HepG2 (cell line): ENCODE measurements at regions not wholly inside any gene's neighbourhood (a gene's known extent, or its start where the extent isn't known, plus 50 kb on each side); places are given as distances from the start of the nearest gene placed in this dataset.

ENCODE experiments used
- ADNP ChIP-seq: sonication (generic); formaldehyde crosslinking; IDR thresholded peaks from 2 replicates; pipeline ENCODE4 v1.4.0; 2020; ENCODE audit warnings: missing genetic modification reagents
- ARNT2 ChIP-seq: sonication (generic); formaldehyde crosslinking; IDR thresholded peaks from 2 replicates; pipeline ENCODE4 v1.8.0; 2022; ENCODE audit warnings: mild to moderate bottlenecking, low read depth, missing genetic modification reagents, moderate library complexity
- BCL6 ChIP-seq: IDR thresholded peaks from 2 replicates; pipeline ENCODE4 v1.6.1; 2016; ENCODE audit warnings: missing genetic modification reagents, missing compliant biosample characterization
- CCDC6 ChIP-seq: sonication (generic); formaldehyde crosslinking; IDR thresholded peaks from 2 replicates; pipeline ENCODE4 v1.8.1; 2022; ENCODE audit warnings: mild to moderate bottlenecking, missing genetic modification reagents, moderate library complexity
- FIP1L1 ChIP-seq: fragments of 200-400 bp; formaldehyde crosslinking; IDR thresholded peaks from 2 replicates; pipeline ENCODE4 v1.6.1; 2018; ENCODE audit warnings: low read depth, mild to moderate bottlenecking, low read length, moderate library complexity, borderline replicate concordance; ENCODE audit not compliant: insufficient read depth
- FOXP1 ChIP-seq, 2 experiments: fragments of 450-650 bp in 1 of 2; IDR thresholded peaks; 2 replicates each; pipeline ENCODE4 v1.6.1; 2017 to 2018; ENCODE audit warnings: antibody characterized with exemption in 1 of 2
- FOXP4 ChIP-seq: sonication (generic); formaldehyde crosslinking; IDR thresholded peaks from 2 replicates; pipeline ENCODE4 v1.4.0; 2020; ENCODE audit warnings: missing genetic modification reagents
- HOXD1 ChIP-seq: sonication (generic); formaldehyde crosslinking; IDR thresholded peaks from 2 replicates; pipeline ENCODE4 v1.5.0; 2020; ENCODE audit warnings: missing genetic modification reagents
- KDM5B ChIP-seq: sonication (generic); formaldehyde crosslinking; IDR thresholded peaks from 2 replicates; pipeline ENCODE4 v1.4.0; 2020; ENCODE audit warnings: missing genetic modification reagents, mild to moderate bottlenecking, borderline replicate concordance
- LCORL ChIP-seq, 2 experiments: fragments of 450-650 bp in 1 of 2; sonication (generic) in 1 of 2; formaldehyde crosslinking in 1 of 2; IDR thresholded peaks; 2 replicates each; pipeline versions ENCODE4 v1.5.0 to v1.6.1; 2017 to 2020; ENCODE audit warnings: antibody characterized with exemption in 1 of 2, missing genetic modification reagents in 1 of 2
- MED1 ChIP-seq: sonication (generic); formaldehyde crosslinking; IDR thresholded peaks from 2 replicates; pipeline ENCODE4 v1.4.0; 2020; ENCODE audit warnings: missing genetic modification reagents
- MED13 ChIP-seq: sonication (generic); formaldehyde crosslinking; IDR thresholded peaks from 2 replicates; pipeline ENCODE4 v1.5.0; 2020; ENCODE audit warnings: missing genetic modification reagents
- MNT ChIP-seq: fragments of 450-650 bp; IDR thresholded peaks from 2 replicates; pipeline ENCODE4 v1.6.1; 2016
- NAIF1 ChIP-seq: sonication (generic); formaldehyde crosslinking; IDR thresholded peaks from 2 replicates; pipeline ENCODE4 v1.5.0; 2020; ENCODE audit warnings: mild to moderate bottlenecking, missing genetic modification reagents, borderline replicate concordance
- PHF5A ChIP-seq: IDR thresholded peaks from one replicate; pipeline ENCODE4 v1.6.1; 2018; ENCODE audit warnings: low read depth, missing genetic modification reagents; ENCODE audit not compliant: unreplicated experiment
- PPARG ChIP-seq: conservative IDR thresholded peaks from 2 replicates; pipeline ENCODE4 v1.6.1; 2016; ENCODE audit warnings: missing biosample characterization, missing genetic modification reagents
- RAD21 ChIP-seq: fragments of 450-650 bp; formaldehyde crosslinking; IDR thresholded peaks from 2 replicates; pipeline ENCODE4 v1.5.0; 2020; ENCODE audit warnings: mild to moderate bottlenecking
- RXRA ChIP-seq: sonication (generic); formaldehyde crosslinking; IDR thresholded peaks from 2 replicates; pipeline ENCODE4 v1.5.1; 2020; ENCODE audit warnings: missing genetic modification reagents
- ZNF124 ChIP-seq: sonication (generic); formaldehyde crosslinking; IDR thresholded peaks from 2 replicates; pipeline ENCODE4 v1.4.0; 2020; ENCODE audit warnings: missing genetic modification reagents
- ZNF20 ChIP-seq: sonication (generic); formaldehyde crosslinking; IDR thresholded peaks from 2 replicates; pipeline ENCODE4 v1.4.0; 2020; ENCODE audit warnings: mild to moderate bottlenecking, moderate library complexity, missing genetic modification reagents
- ZNF414 ChIP-seq: sonication (generic); formaldehyde crosslinking; IDR thresholded peaks from 2 replicates; pipeline ENCODE4 v1.5.0; 2020; ENCODE audit warnings: missing genetic modification reagents
- ZNF501 ChIP-seq: sonication (generic); formaldehyde crosslinking; IDR thresholded peaks from 2 replicates; pipeline ENCODE4 v1.5.1; 2020; ENCODE audit warnings: mild to moderate bottlenecking, moderate library complexity, missing genetic modification reagents
- ZNF557 ChIP-seq: sonication (generic); formaldehyde crosslinking; IDR thresholded peaks from 2 replicates; pipeline ENCODE4 v1.4.0; 2020; ENCODE audit warnings: missing genetic modification reagents
- ZNF598 ChIP-seq: sonication (generic); formaldehyde crosslinking; IDR thresholded peaks from 2 replicates; pipeline ENCODE4 v1.5.1; 2020; ENCODE audit warnings: mild to moderate bottlenecking, missing genetic modification reagents, borderline replicate concordance
- ZSCAN25 ChIP-seq: sonication (generic); formaldehyde crosslinking; IDR thresholded peaks from 2 replicates; pipeline ENCODE4 v1.8.0; 2022; ENCODE audit warnings: mild to moderate bottlenecking, missing genetic modification reagents

GRCh38 chr17:72502371-72503341 is 381.8 kb downstream of the SOX9 start (continued):
- TF ChIP-seq HOXD1 (CRISPR knock-in tag) (0 out of 2 replicates have a peak, but pooled peaks have one; percentile 80), LCORL (IDR thresholded peaks at IDR 0.05) (no peak), LCORL (CRISPR knock-in tag; IDR thresholded peaks at IDR 0.05) (peak; percentile 57; the same call in 1 of the 2 replicates), RXRA (peak; percentile 49; the same call in 1 of the 2 replicates), ZSCAN25 (CRISPR knock-in tag) (peak; percentile 69; the same call in 1 of the 2 replicates), ZNF598 (CRISPR knock-in tag) (peak; percentile 80; the same call in 1 of the 2 replicates), ZNF557 (CRISPR knock-in tag) (no peak), KDM5B (peak; percentile 59; the same call in 1 of the 2 replicates), RAD21 (no peak), ADNP (CRISPR knock-in tag) (0 out of 2 replicates have a peak, but pooled peaks have one; percentile 34), PPARG (no peak), FIP1L1 (no peak), ZNF20 (CRISPR knock-in tag) (peak; percentile 53; the same call in 1 of the 2 replicates), MED13 (CRISPR knock-in tag) (peak; percentile 92), CCDC6 (CRISPR knock-in tag) (0 out of 2 replicates have a peak, but pooled peaks have one; percentile 18), MNT (peak; percentile 27), FOXP1 (IDR thresholded peaks at IDR 0.05) (no peak), FOXP1 (CRISPR knock-in tag; IDR thresholded peaks at IDR 0.05) (peak; percentile 59; the same call in 1 of the 2 replicates), ZNF124 (peak; percentile 18; the same call in 1 of the 2 replicates), ARNT2 (CRISPR knock-in tag) (peak; percentile 51; the same call in 1 of the 2 replicates), ZNF414 (CRISPR knock-in tag) (no peak), NAIF1 (CRISPR knock-in tag) (peak; percentile 71; the same call in 1 of the 2 replicates), ZNF501 (CRISPR knock-in tag) (no peak), BCL6 (CRISPR knock-in tag) (peak; percentile 86), FOXP4 (peak; percentile 91), PHF5A (CRISPR knock-in tag) (peak; percentile 49), MED1 (peak; percentile 55; the same call in 1 of the 2 replicates)
